ENCODE measurements at regions not wholly inside any gene's neighbourhood (a gene's known extent, or its start where the extent isn't known, plus 50 kb on each side); places are given as distances from the start of the nearest gene placed in this dataset.

DNA sequence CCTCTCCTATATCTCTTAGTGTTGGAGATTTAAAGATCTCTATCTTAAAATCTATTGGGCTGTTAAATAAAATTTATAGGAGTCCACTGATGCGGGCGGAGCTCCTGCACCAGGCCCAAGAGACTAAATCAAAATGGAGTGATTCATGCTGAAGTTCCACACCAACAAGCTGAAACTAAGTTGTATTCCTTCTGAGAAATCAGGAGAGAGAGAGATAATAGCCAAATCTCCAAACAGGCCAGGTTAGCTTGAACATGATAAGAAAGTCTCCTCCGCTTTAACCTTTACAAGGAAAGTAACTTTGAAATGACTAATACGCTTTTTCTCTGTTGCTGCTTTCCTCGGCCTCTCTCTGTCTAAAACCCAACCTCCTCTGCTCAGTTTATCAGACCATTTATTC lies 241.9 kb upstream of the NBEA start:
- TF ChIP-seq, protein P1, sequence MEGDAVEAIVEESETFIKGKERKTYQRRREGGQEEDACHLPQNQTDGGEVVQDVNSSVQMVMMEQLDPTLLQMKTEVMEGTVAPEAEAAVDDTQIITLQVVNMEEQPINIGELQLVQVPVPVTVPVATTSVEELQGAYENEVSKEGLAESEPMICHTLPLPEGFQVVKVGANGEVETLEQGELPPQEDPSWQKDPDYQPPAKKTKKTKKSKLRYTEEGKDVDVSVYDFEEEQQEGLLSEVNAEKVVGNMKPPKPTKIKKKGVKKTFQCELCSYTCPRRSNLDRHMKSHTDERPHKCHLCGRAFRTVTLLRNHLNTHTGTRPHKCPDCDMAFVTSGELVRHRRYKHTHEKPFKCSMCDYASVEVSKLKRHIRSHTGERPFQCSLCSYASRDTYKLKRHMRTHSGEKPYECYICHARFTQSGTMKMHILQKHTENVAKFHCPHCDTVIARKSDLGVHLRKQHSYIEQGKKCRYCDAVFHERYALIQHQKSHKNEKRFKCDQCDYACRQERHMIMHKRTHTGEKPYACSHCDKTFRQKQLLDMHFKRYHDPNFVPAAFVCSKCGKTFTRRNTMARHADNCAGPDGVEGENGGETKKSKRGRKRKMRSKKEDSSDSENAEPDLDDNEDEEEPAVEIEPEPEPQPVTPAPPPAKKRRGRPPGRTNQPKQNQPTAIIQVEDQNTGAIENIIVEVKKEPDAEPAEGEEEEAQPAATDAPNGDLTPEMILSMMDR (IDR thresholded peaks at IDR 0.05) = no peak

GRCh38 chr13:34701919-34702318 lies 240.2 kb upstream of the NBEA start:
- TF ChIP-seq, protein P1 (IDR thresholded peaks at IDR 0.05) = no peak

- TF ChIP-seq, protein P1 (IDR thresholded peaks at IDR 0.05) = no peak
These were observed 233.3 kb upstream of the NBEA start for GRCh38 chr13:34708566-34709313.

GRCh38 chr13:34719060-34719875 lies 222.8 kb upstream of the NBEA start:
- TF ChIP-seq, protein P1 (IDR thresholded peaks at IDR 0.05) = no peak

GRCh38 chr13:34720618-34721017 lies 221.5 kb upstream of the NBEA start:
- TF ChIP-seq, protein P1 (IDR thresholded peaks at IDR 0.05) = no peak

GRCh38 chr13:34721631-34722595 lies 220.2 kb upstream of the NBEA start:
- TF ChIP-seq, protein P1 (IDR thresholded peaks at IDR 0.05) = no peak

- TF ChIP-seq, protein P1 (IDR thresholded peaks at IDR 0.05) = no peak
These were observed 219.1 kb upstream of the NBEA start for GRCh38 chr13:34722922-34723321.
